RPMI8226 (cell line): ENCODE measurements at regions not wholly inside any gene's neighbourhood (a gene's known extent, or its start where the extent isn't known, plus 50 kb on each side); places are given as distances from the start of the nearest gene placed in this dataset.

ENCODE experiments used
- DNase-seq: peaks from one replicate; pipeline ENCODE4 v3.0.0-alpha.2; 2015

GRCh38 chr10:4332764-4333458, 493.1 kb upstream of the AKR1E2 start:
- DNase-seq, result no peak

DNA sequence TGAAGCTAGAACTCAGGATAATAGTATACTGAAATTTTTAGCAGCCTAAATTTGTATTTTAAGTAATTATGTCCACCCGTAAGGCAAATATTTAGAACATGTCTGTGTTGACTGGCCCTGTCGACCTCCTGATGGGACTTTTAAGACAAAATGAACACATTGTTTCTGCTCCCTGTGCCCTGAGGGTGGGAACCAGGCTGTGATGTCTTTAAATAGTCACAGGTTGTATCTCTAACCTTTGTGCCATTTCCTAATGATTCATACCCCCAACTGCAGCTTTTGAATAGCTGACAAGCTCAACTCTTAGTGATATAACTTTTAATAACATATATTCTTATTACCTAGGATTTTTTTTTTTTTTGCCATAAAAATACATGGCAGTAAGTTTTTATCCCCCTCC, 494.9 kb upstream of the AKR1E2 start:
- no peak for DNase-seq

DNA sequence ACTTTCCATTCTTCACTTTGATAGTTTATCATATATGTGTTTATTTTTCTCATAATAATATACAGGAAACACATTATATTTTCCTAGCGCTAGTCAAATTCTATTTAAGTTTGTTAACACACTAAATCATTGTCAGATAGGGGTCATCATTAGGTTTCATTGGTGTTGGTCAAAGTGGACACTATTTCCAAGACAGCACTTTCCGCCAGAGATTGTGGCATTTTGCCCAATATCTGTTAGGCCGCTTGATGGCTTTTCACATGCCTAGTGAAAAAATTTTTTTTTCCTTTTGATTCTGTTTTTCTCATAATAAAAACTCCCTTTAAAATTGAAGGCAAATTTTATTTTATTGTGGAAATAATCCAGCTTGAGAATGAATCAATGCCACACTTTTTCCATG, 495.4 kb upstream of the AKR1E2 start:
- DNase-seq, result no peak

DNA sequence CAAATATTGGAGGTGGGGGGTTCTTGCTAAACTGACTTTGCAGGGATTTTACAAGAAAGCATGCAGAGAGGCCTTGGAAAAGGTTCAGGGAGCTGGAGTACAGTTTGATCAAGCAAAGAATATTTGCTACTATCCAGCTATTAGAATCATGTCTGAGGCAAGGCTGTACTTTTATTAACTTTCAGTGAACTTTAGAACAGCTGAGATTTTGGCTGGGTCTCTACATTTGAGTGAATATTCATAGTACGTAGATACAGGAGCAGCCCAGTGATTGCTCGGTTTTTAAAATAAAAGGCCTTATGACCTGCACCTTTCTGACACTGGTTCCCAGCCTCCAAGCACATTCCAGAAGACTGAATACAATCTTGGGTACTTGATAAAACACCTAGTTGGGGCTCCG, 496.8 kb upstream of the AKR1E2 start:
- DNase-seq, result no peak

- no peak for DNase-seq
Observed at GRCh38 chr10:4326647-4327046, 499.4 kb upstream of the AKR1E2 start.

DNA sequence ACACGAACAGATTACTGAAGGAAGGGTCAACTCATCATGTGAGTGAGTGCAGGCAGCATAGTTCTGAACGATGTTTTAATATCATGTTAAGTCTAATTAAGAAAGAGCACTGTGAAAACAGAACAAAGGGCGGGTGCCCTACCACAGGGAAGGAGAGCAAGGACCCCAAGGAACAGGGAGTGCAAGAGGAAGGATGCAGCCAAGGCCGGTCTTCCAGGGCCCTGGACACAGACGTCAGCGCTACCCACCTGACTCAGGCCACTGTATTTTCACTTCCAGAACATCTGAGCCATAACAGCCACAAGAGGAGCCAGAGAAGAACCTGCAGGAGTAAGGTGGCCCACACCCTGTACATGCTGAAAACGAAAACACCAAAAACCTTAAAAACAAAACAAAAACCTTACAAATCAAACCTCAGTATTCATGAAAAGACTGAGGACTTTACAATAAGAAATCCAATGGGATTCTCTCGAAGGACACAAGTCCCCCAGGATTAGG, 506.1 kb upstream of the AKR1E2 start:
- no peak for DNase-seq

GRCh38 chr10:4316161-4316810, 509.7 kb upstream of the AKR1E2 start:
- no peak for DNase-seq

DNA sequence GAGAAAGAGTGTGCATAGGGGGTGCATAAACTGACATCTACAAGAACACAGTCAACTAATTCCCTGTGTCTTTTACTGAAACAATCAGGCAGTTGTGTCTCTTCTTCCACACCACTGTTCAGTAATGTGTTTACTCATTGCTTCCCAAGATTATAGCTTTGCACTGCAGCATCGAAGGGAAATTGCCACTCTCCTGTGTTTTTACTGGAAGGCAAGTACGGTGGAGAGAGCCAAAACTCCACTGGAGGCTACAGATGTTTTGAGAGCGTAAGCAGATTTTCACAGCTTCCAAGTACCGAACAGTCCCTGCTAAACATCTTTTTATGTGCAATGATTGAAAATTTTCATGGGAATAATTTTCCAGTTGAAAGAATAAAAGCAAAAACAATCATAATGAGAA, 510.5 kb upstream of the AKR1E2 start:
- no peak for DNase-seq

DNA sequence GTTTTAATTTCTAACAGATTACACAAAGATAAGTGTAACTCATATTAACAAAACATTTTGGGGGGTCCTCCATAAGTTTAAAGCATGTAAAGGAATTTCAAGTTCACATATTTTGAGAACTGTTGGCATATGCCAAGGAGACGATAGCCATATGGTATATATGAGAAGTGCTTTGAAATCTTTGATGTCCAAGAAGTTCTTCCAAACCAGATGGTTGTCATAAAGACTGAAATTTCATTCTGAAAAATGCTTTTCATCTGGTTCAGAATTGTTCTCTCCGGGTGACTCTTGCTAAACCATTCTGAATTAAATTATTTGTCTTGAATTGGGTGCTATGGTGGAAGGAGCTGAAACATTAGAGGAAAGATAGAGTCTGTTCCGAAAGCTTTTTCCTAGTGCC, 513.0 kb upstream of the AKR1E2 start:
- no peak for DNase-seq

- DNase-seq, result no peak
Observed at GRCh38 chr10:4312051-4312835, 513.8 kb upstream of the AKR1E2 start.

- DNase-seq, result no peak
Observed at GRCh38 chr10:4310172-4310571, 515.8 kb upstream of the AKR1E2 start.

DNA sequence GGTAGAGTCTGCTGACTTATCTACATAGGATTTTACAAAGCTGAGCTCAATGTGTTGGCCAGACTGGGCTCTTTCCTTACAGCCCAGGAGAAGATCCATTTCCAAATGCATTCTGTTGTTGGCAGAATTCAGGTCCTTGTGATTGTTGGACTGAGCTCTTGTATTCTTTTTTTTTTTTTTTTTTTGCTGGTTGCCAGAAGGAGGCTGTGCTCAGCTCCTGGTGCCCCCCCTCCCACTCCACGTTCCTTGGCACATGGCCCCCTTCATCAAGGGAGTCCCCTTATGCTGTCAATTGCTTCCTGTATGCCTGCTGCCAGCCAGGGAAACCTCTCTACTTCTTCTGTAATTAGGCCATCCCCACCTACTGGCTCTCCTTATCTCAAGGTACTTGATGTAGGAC, 518.1 kb upstream of the AKR1E2 start:
- DNase-seq, result no peak

DNA sequence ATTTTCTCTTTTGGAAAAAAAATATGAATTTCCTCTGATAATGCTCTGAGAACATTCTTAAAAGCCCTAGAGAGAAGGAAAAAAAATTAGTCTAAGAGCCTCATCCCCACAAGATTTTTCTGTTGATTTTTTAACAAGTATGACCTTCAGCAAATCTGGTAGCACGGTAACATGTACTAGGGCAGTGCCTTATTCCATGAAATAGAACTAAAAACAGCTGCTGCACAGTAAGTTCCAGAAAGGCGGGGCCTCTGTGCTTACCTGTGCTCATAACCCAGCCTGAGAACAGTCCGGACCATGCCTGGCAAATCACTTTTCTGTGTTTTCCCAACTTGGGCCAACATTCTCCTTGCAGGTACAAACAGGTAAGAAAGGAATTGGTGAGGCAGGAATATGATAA, 519.1 kb upstream of the AKR1E2 start:
- no peak for DNase-seq

GRCh38 chr10:4303045-4303444, 518.0 kb upstream of the KLF6 start:
- no peak for DNase-seq

- no peak for DNase-seq
Observed at GRCh38 chr10:4301291-4302045, 516.5 kb upstream of the KLF6 start.

DNA sequence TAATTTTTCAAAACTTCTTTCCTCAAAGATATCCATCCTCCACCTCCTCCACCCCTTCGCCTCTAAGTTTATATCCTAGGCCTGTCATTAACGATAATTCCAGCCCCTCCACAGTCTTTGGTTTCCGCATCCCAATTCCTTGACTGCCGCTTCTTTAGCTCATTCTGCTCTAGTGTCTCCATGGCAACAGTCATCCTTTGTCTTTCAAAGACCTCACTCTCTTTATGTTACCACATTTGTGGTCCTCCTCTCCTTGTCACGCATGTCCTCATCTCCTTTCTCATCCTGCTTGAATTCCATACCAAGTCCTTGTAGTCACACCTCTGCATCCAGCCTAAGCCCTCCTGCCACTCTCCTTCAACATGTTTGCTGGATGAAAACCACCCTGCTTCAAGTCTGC, 511.2 kb upstream of the KLF6 start:
- DNase-seq, result no peak

GRCh38 chr10:4294996-4295792, 510.2 kb upstream of the KLF6 start:
- DNase-seq, result no peak

DNA sequence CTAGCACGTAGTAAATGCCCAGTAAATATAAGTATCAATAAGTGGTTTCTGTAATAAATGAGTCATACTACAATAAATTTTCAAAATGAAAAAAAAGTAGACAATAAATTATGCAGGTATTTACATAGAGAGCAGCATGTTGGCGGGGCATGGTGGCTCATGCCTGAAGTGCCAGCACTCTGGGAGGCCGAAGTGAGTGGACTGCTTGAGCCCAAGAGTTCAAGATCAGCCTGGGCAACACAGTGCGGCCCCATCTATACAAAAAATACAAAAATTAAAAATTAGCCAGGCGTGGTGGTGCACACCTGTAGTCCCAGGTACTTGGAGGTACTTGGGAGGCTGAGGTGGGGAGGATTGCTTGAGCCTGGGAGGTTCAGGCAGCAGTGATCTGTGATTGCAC, 509.3 kb upstream of the KLF6 start:
- DNase-seq, result no peak

DNA sequence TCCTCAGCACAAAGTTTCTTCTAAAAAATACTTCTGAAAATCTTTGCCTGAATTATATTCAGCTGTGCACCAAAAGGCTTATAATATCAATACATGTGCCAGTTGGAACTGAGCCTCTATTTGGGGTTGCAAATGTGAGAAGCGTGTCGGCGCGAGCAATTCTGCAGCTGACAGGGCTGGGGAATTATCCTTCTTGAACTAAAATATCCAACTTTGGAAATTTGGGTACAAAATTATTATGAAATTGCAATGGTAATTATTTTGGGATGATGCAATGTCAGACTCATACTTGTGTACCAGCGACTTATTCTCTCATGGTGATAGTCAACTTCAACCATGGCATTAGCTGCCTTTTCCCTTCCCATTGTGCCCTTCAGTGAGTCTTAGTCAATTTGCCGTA, 507.0 kb upstream of the KLF6 start:
- no peak for DNase-seq

DNA sequence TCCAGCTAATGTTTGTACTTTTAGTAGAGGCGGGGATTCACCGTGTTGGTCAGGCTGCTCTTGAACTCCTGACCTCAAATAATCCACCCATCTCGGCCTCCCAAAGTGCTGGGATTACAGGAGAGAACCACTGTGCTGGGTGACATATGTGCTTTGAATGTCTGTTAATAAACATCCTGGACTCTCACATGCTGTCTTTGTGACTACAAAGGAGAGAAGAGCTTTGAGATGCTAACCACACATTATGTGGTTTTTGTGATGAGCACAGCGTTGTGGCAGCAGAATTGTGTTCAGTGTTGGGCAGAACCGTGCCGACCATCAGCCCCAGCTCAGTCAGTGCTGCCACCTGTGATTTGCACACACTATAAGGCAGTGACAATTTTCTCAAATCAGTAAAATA, 500.1 kb upstream of the KLF6 start:
- no peak for DNase-seq

GRCh38 chr10:4283846-4284610, 499.0 kb upstream of the KLF6 start:
- DNase-seq, result no peak

GRCh38 chr10:4282496-4282895, 497.5 kb upstream of the KLF6 start:
- no peak for DNase-seq
